HG02571 (cell line): ENCODE measurements at regions not wholly inside any gene's neighbourhood (a gene's known extent, or its start where the extent isn't known, plus 50 kb on each side); places are given as distances from the start of the nearest gene placed in this dataset.

Experiments used
- ATAC-seq: cut with Tn5 transposase; IDR thresholded peaks from one replicate; pipeline ENCODE4 v1.9.1; 2021; ENCODE audit warnings: mild to moderate bottlenecking, moderate library complexity; ENCODE audit not compliant: unreplicated experiment

DNA sequence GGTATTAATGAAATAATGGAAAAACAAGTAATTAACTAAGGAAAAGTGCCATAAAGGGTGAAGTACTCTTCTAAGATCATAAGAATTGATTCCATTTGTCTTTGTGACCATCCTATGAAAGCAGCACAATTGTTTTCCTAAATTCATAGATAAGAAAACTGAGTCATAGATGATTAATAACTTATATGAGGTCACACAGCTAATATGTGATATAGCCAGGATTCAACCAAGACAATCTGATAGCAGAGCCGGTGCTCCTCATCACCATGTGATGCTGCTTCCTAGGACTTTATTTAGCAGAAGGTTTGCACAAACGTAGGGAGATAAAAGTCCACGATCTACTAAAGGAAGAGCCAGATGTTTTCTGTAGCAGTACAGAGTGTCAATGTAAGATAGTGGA lies 181.5 kb upstream of the SYT1 start:
- ATAC-seq = no peak

DNA sequence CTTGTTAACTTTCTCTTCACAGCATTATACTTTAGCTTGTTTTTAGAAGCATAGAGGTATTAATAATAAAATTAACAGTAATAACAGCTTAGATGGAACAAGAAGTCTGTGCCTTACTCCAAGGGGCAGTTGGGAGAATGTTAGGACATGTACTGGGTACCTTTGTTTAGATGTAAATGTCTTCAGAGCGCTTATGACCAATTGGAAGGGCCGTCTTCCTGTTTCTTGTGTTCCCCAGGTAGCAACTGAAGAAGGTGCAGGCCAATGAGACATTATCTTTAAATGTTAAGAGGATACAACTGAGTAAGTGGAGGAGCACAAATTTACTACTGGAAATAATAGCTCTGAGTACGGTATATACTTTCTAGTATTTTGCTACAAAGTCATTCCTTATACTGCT lies 180.9 kb upstream of the SYT1 start:
- ATAC-seq = no peak

- no peak for ATAC-seq
These were observed 180.2 kb upstream of the SYT1 start for GRCh38 chr12:78684419-78684818.

DNA sequence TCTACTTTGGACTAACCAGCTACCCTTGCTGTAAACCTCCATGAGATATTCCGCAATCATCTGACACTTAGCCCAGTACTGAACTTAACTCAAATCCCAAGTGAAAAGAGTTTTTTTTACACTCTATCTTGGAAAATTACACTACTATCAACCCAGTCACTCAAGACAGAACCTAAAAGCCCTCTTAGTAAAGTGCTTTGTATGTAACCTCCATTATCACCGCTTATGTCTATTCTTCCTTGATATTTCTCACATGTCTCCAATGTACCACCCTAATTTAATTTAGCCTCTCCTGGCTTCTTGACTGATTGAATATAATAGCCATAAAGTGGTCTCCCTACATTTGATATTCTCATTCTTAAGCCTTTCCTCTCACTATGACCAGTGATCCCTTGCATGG lies 168.8 kb upstream of the SYT1 start:
- no peak for ATAC-seq

DNA sequence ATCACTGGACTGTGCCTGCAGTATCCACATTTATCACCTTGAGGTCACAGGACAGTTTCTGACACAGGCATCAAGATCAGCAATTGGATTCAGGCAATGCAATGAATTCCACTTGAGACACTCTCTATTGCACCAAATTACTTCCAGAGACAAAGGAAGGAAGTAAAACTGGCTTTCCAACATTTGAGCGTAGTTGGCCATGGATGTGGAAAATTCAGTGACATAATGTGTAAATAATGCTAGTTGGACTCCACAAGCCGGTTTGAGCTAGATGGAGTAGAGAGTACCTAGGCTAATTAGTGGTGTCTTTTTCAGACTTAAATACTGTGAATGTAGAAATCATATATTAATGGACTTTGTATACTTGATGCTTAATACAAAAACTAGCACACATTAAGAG lies 168.3 kb upstream of the SYT1 start:
- no peak for ATAC-seq

DNA sequence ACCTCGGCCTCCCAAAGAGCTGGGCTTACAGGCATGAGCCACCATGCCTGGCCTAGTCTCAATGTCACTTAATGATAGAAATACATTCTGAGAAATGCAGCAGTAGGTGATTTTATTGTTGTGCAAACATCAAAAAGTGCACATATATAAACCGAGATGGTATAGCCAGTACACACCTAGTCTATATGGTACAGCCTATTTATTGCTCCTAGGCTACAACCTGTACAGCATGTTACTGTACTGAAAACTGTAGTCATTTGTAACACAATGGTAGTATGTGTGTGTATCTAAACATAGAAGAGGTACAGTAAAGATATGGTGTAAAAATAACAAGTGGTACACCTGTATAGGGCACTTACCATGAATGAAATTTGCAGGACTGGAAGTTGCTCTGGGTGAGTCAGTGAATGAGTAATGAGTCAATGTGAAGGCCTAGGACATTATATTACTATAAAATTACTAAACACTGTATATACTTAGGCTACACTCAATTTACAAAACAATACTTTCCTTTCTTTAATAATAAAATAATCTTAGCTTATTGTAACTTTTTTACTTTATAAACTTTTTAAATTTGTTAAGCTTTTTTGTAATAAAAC lies 166.7 kb upstream of the SYT1 start:
- no peak for ATAC-seq

GRCh38 chr12:78698747-78699146 lies 165.8 kb upstream of the SYT1 start:
- no peak for ATAC-seq

- ATAC-seq = no peak
These were observed 164.0 kb upstream of the SYT1 start for GRCh38 chr12:78700565-78700964.

DNA sequence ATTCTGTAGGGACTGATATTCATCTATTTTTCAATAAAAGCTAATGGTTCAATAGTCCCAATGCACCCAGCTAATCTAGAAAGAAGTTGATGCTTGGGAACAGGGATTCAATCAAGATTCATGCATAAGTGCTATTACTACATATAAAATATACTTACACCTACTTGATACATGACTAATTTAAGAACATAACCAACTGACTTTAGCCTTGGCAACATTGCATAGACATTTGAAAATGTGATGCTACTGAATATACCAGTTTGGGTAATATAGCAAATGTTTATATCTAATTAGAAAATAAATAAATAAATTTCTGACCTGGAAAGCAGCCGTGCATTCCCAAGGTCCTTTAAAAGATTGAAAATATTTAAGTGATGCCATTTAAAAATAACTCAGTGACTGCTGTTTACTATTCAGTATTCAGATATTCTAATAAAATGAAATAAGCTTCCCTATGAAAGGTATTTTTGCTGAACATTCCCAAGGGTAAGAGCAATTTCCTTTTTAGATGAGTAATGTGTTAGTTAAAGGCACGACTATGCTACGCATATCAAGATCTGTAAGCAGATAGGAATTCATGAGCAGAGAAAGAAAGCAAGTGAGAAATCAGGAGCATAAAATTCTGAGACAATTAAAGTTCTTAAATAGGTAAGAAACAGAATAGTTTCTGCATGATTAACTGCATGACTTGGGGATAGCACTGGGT lies 160.6 kb upstream of the SYT1 start:
- ATAC-seq = no peak

DNA sequence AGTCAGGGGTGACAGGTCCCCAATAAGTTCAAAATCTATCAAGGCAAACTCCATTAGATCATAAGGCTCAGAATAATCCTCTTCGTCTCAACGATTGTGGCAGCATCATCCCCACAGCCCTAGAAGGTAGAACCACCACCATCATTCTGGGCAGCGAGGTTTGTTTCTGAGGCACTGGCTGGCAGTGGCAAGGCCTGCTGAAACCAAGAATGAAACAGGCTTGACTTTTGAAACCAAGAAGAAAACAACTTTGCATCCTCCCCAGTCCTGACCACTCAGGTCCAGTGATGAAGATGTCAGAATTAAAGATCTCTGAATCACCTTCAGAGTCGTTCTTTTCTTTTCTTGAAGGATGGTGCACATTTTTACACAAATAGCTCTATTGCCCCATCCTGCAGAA lies 152.6 kb upstream of the SYT1 start:
- no peak for ATAC-seq

GRCh38 chr12:78712834-78713481 lies 151.6 kb upstream of the SYT1 start:
- no peak for ATAC-seq

DNA sequence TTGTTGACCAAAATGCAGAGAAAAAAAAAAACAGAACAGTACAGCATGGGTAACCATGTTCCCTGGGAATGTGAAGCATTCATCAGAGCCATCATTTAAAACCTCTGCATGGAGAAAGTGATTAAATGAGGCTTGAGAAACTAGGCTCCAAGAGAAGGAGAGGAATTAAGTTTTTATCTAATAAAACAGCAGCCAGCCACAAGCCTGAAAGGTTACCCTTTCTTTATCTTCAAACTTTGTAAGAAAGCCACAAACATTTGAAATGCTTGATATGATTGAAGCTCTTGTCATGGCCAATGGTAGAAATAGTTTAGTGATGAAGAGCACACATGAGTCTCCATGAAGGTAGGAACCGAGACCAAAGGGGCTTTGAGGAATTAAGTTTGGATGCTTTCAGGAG lies 144.9 kb upstream of the SYT1 start:
- ATAC-seq = no peak

- no peak for ATAC-seq
These were observed 142.7 kb upstream of the SYT1 start for GRCh38 chr12:78721906-78722305.

DNA sequence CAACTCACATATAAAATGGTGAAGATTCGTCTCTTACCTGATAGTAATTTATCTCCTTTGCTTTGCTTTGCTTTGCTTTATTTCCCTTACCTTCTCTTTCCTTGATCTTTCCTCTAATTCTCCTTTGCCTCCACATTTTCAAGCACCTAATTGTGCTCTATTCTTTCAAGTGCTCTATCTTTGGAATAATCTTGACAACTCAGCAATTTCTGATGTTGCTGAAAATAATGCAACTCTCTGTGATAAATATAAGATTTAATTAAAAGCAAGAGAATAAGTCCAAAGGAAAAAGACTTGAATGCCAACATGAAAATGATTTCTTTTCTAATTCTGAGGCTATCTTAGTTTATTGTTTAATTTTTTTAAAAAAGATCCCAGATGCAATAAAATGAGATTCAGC lies 139.5 kb upstream of the SYT1 start:
- ATAC-seq = no peak

GRCh38 chr12:78725951-78726580 lies 138.5 kb upstream of the SYT1 start:
- ATAC-seq = no peak

GRCh38 chr12:78726854-78727253 lies 137.7 kb upstream of the SYT1 start:
- no peak for ATAC-seq

DNA sequence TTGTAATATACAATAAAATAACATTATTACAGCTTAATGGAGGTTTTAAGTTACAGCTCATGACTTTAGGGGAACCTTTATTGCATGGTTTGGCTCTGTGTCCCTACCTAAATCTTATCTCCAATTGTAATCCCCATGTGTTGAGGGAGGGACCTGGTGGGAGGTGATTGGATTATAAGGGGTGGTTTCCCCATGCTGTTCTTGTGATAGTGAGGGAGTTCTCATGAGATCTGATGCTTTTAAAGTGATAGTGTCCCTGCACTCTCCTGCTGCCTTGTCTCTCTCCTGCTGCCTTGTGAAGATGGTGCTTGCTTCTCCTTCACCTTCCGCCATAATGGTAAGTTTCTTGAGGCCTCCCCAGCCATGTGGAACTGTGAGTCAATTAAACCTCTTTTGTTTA lies 132.1 kb upstream of the SYT1 start:
- no peak for ATAC-seq

DNA sequence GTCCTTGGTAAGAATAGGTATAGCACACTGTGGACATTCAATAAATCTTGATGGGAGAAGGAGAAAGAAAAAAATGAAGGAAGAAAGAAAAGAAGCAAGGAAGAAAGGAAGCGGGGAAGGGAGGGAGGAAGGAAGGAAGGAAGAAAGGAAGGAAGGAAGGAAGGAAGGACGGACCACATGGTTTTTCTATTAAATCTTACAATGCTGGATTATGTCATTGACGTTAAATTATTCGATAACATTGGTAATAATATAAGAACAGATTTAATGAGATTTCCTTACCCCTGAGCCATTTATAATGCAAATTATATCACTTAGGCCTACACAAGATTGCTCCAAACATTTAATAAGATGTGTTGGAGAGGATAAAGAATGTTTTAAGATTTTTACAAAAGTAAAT lies 124.9 kb upstream of the SYT1 start:
- no peak for ATAC-seq

- no peak for ATAC-seq
These were observed 118.6 kb upstream of the SYT1 start for GRCh38 chr12:78746001-78746400.

- ATAC-seq = no peak
These were observed 111.5 kb upstream of the SYT1 start for GRCh38 chr12:78753058-78753457.

- ATAC-seq = no peak
These were observed 107.6 kb upstream of the SYT1 start for GRCh38 chr12:78756936-78757335.

DNA sequence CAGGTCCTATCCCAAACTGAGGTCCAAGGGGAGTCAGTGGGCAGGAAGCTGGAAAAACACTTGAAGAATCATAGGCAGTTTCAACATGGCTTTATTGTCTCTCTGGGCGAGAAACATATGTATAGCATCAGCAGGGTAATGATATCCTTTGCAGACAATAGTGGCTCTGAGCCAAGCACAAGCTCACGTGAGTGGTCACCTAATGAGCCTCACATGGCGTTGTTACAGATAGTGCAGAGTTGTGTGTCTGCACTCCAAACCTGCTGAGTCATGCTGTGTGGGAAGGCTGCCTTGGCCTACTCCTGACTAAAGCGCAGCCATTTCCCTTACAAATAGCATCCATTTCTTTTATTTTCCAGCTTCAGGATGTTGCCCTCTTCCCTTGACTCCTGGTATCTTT lies 105.2 kb upstream of the SYT1 start:
- no peak for ATAC-seq
